Loucy (cell line): ENCODE measurements at regions not wholly inside any gene's neighbourhood (a gene's known extent, or its start where the extent isn't known, plus 50 kb on each side); places are given as distances from the start of the nearest gene placed in this dataset.

ENCODE experiments used
- CTCF ChIP-seq: fragments of 200-600 bp; sonication (generic); conservative IDR thresholded peaks from 2 replicates; pipeline ENCODE4 v1.5.1; 2014; ENCODE audit warnings: mild to moderate bottlenecking, antibody characterized with exemption, low read length
- EZH2phosphoT487 ChIP-seq: fragments of 200-600 bp; IDR thresholded peaks from 2 replicates; pipeline ENCODE4 v1.6.1; 2018; ENCODE audit warnings: antibody characterized with exemption, mild to moderate bottlenecking, moderate library complexity, borderline replicate concordance

DNA sequence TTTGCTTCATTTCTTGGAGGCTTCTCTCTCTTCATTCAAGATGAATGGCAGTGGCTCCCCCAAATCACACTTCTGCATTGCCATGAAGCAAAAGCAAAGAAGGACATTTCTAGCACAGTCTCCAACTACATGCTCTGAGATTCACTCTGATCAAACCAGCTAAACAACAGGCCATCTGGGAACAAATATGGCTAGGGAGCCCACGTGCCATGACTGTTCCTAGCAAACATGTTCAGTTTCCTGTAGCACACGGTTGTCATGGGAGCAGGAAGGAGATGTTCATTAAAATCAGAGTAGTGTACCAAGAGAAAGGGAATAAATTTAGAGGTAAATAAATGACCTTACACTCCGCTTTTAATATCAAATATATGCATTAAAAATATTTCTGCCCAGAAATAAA lies 327.3 kb downstream of the GBE1 start:
- TF ChIP-seq CTCF = no peak
- TF ChIP-seq EZH2phosphoT487 = no peak
